ENCODE measurements at regions not wholly inside any gene's neighbourhood (a gene's known extent, or its start where the extent isn't known, plus 50 kb on each side); places are given as distances from the start of the nearest gene placed in this dataset.

GRCh38 chr7:49151146-49151545, 226.8 kb downstream of the CDC14C start:
- H3K36me3 Mint-ChIP-seq (ENCODE audit: low read depth, unreplicated experiment): no peaks in the 10 kb centered on the region
- H3K36me3 ChIP-seq (ENCODE audit: insufficient read depth, low read length): no peaks in the 10 kb centered on the region
- H3K4me3 Mint-ChIP-seq (ENCODE audit: unreplicated experiment): no peak overlapping the region
- H3K27me3 Mint-ChIP-seq (ENCODE audit: low read depth, unreplicated experiment): no peaks in the 10 kb centered on the region
- no peak overlapping the region for H3K4me3 ChIP-seq (ENCODE audit: insufficient read depth, low read depth, low read length)
- no peak overlapping the region for H3K27ac Mint-ChIP-seq (ENCODE audit: unreplicated experiment)
- no peaks in the 10 kb centered on the region for H3K4me1 ChIP-seq (ENCODE audit: insufficient read depth, low read length)
- no peak overlapping the region for H2AFZ ChIP-seq (ENCODE audit: low read depth, low read length)
- TF ChIP-seq EZH2 (IDR thresholded peaks at IDR 0.05; ENCODE audit: insufficient read depth, low read length) (no peak), CTCF (IDR thresholded peaks at IDR 0.05; ENCODE audit: insufficient read depth, low read depth, low read length) (no peak)
- H3K4me2 ChIP-seq (ENCODE audit: low read length): no peak overlapping the region
- FAIRE-seq (no peak), DNase-seq (ENCODE audit: low read depth) (no peak)
- H3K9me3 ChIP-seq (ENCODE audit: insufficient read depth, low read depth, low read length): no peaks in the 10 kb centered on the region
- no peaks in the 10 kb centered on the region for H3K79me2 ChIP-seq (ENCODE audit: insufficient read depth, low read length)
- no peak overlapping the region for H3K27ac ChIP-seq (ENCODE audit: low read depth, low read length)
- no peaks in the 10 kb centered on the region for H3K9me3 Mint-ChIP-seq (ENCODE audit: unreplicated experiment)
- H3K27me3 ChIP-seq (ENCODE audit: insufficient read depth, low read length): no peaks in the 10 kb centered on the region
- no peaks in the 10 kb centered on the region for H4K20me1 ChIP-seq (ENCODE audit: insufficient read depth, low read length)
- H3K9ac ChIP-seq (ENCODE audit: low read length): no peak overlapping the region
- no peaks in the 10 kb centered on the region for H3K4me1 Mint-ChIP-seq (ENCODE audit: low read depth, unreplicated experiment)

GRCh38 chr7:49158321-49158720, 234.0 kb downstream of the CDC14C start:
- Histone ChIP-seq H3K27me3 (ENCODE audit: insufficient read depth, low read length) (no peaks in the 10 kb centered on the region), H3K9me3 (ENCODE audit: insufficient read depth, low read depth, low read length) (no peaks in the 10 kb centered on the region), H3K4me3 (ENCODE audit: insufficient read depth, low read depth, low read length) (no peak overlapping the region), H2AFZ (ENCODE audit: low read depth, low read length) (no peak overlapping the region), H4K20me1 (ENCODE audit: insufficient read depth, low read length) (no peaks in the 10 kb centered on the region), H3K79me2 (ENCODE audit: insufficient read depth, low read length) (no peaks in the 10 kb centered on the region), H3K4me2 (ENCODE audit: low read length) (no peak overlapping the region), H3K4me1 (ENCODE audit: insufficient read depth, low read length) (no peaks in the 10 kb centered on the region), H3K27ac (ENCODE audit: low read depth, low read length) (no peak overlapping the region), H3K36me3 (ENCODE audit: insufficient read depth, low read length) (no peaks in the 10 kb centered on the region), H3K9ac (ENCODE audit: low read length) (no peak overlapping the region)
- Mint-ChIP-seq H3K4me1 (ENCODE audit: low read depth, unreplicated experiment) (no peaks in the 10 kb centered on the region), H3K4me3 (ENCODE audit: unreplicated experiment) (no peak overlapping the region), H3K27ac (ENCODE audit: unreplicated experiment) (no peak overlapping the region), H3K27me3 (ENCODE audit: low read depth, unreplicated experiment) (no peaks in the 10 kb centered on the region), H3K36me3 (ENCODE audit: low read depth, unreplicated experiment) (no peaks in the 10 kb centered on the region), H3K9me3 (ENCODE audit: unreplicated experiment) (no peaks in the 10 kb centered on the region)
- DNase-seq (ENCODE audit: low read depth) (no peak), FAIRE-seq (no peak)
- TF ChIP-seq EZH2 (IDR thresholded peaks at IDR 0.05; ENCODE audit: insufficient read depth, low read length) (no peak), CTCF (IDR thresholded peaks at IDR 0.05; ENCODE audit: insufficient read depth, low read depth, low read length) (no peak)

GRCh38 chr7:49159536-49159935, 235.2 kb downstream of the CDC14C start:
- DNase-seq (ENCODE audit: low read depth) (no peak), FAIRE-seq (no peak)
- TF ChIP-seq EZH2 (IDR thresholded peaks at IDR 0.05; ENCODE audit: insufficient read depth, low read length) (no peak), CTCF (IDR thresholded peaks at IDR 0.05; ENCODE audit: insufficient read depth, low read depth, low read length) (no peak)
- no peaks in the 10 kb centered on the region for H3K79me2 ChIP-seq (ENCODE audit: insufficient read depth, low read length)
- no peak overlapping the region for H3K9ac ChIP-seq (ENCODE audit: low read length)
- no peak overlapping the region for H3K4me3 ChIP-seq (ENCODE audit: insufficient read depth, low read depth, low read length)
- no peaks in the 10 kb centered on the region for H4K20me1 ChIP-seq (ENCODE audit: insufficient read depth, low read length)
- Mint-ChIP-seq H3K4me3 (ENCODE audit: unreplicated experiment) (no peak overlapping the region), H3K27me3 (ENCODE audit: low read depth, unreplicated experiment) (no peaks in the 10 kb centered on the region), H3K27ac (ENCODE audit: unreplicated experiment) (no peak overlapping the region), H3K36me3 (ENCODE audit: low read depth, unreplicated experiment) (no peaks in the 10 kb centered on the region), H3K9me3 (ENCODE audit: unreplicated experiment) (no peaks in the 10 kb centered on the region), H3K4me1 (ENCODE audit: low read depth, unreplicated experiment) (no peaks in the 10 kb centered on the region)
- no peak overlapping the region for H2AFZ ChIP-seq (ENCODE audit: low read depth, low read length)
- H3K4me2 ChIP-seq (ENCODE audit: low read length): no peak overlapping the region
- H3K27me3 ChIP-seq (ENCODE audit: insufficient read depth, low read length): no peaks in the 10 kb centered on the region
- no peak overlapping the region for H3K27ac ChIP-seq (ENCODE audit: low read depth, low read length)
- H3K4me1 ChIP-seq (ENCODE audit: insufficient read depth, low read length): no peaks in the 10 kb centered on the region
- no peaks in the 10 kb centered on the region for H3K36me3 ChIP-seq (ENCODE audit: insufficient read depth, low read length)
- H3K9me3 ChIP-seq (ENCODE audit: insufficient read depth, low read depth, low read length): no peaks in the 10 kb centered on the region

All from astrocyte (in vitro differentiated cells and primary cell).